ENCODE measurements at regions not wholly inside any gene's neighbourhood (a gene's known extent, or its start where the extent isn't known, plus 50 kb on each side); places are given as distances from the start of the nearest gene placed in this dataset.

DNA sequence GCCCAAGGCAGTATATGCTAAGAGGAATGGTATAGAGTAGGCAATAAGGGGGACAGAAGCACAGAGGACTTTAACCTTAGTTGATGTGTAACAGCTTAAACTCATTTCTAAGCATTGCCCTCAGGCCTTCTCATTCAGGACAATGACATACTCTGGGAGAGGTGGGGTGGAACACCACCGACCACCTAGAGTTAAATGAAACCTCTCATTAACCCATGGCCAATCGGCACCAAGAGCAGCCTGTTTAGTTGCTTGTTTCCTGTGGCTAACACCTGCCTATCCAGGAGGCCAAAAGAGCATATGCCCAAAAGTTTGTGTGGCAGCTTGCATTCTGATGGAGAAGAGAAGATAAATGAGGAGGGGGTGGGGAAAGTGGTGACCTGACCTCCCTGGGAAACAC, 50.0 kb downstream of the PABIR2 start:
- Histone ChIP-seq H3K4me1 (ENCODE audit: control insufficient read depth in 2 of 2, insufficient read depth in 2 of 2, low read length in 2 of 2) (no peaks in the 10 kb centered on the region), H3K9me3 (ENCODE audit: control insufficient read depth in 2 of 2, insufficient read depth in 1 of 2, low read length in 1 of 2) (no peaks in the 10 kb centered on the region), H3K27me3 (ENCODE audit: control insufficient read depth in 2 of 2, insufficient read depth in 1 of 2, low read length in 1 of 2) (no peaks in the 10 kb centered on the region), H3K4me3 (ENCODE audit: low read length in 2 of 2) (no peak overlapping the region), H3K36me3 (ENCODE audit: control insufficient read depth in 2 of 2, insufficient read depth in 2 of 2, low read length in 1 of 2) (no peaks in the 10 kb centered on the region), H3K27ac (ENCODE audit: low read depth in 1 of 2, low read length in 1 of 2) (no peak overlapping the region)
- DNase-seq (ENCODE audit: low read depth in 6 of 9, low spot score in 9 of 9): no peak
- WGBS: 95% methylated on average over 2 of the region's 2 CpGs

DNA sequence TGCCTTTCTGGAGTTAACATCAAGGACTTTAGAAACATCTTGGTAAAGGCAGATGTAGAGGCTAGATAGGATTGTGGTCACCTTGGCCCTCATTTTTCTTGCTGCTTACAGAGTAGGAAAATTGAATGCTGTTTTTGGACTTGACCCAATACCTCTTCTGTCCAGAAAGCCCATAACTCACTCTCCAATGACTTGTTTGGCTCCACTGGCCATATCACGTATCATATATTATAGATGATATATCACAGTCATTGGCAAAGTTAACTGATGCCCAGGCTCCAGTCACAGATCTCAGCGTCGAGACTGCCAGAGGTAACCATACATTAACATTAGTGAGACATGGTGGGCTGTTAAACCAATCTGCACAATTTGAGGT, 50.6 kb downstream of the PABIR2 start:
- Histone ChIP-seq H3K4me3 (ENCODE audit: low read length in 2 of 2) (no peak overlapping the region), H3K36me3 (ENCODE audit: control insufficient read depth in 2 of 2, insufficient read depth in 2 of 2, low read length in 1 of 2) (no peaks in the 10 kb centered on the region), H3K27ac (ENCODE audit: low read depth in 1 of 2, low read length in 1 of 2) (no peak overlapping the region), H3K27me3 (ENCODE audit: control insufficient read depth in 2 of 2, insufficient read depth in 1 of 2, low read length in 1 of 2) (no peaks in the 10 kb centered on the region), H3K9me3 (ENCODE audit: control insufficient read depth in 2 of 2, insufficient read depth in 1 of 2, low read length in 1 of 2) (no peaks in the 10 kb centered on the region), H3K4me1 (ENCODE audit: control insufficient read depth in 2 of 2, insufficient read depth in 2 of 2, low read length in 2 of 2) (no peaks in the 10 kb centered on the region)
- WGBS: 97% methylated on average over 3 of the region's 3 CpGs
- no peak for DNase-seq (ENCODE audit: low read depth in 6 of 9, low spot score in 9 of 9)

DNA sequence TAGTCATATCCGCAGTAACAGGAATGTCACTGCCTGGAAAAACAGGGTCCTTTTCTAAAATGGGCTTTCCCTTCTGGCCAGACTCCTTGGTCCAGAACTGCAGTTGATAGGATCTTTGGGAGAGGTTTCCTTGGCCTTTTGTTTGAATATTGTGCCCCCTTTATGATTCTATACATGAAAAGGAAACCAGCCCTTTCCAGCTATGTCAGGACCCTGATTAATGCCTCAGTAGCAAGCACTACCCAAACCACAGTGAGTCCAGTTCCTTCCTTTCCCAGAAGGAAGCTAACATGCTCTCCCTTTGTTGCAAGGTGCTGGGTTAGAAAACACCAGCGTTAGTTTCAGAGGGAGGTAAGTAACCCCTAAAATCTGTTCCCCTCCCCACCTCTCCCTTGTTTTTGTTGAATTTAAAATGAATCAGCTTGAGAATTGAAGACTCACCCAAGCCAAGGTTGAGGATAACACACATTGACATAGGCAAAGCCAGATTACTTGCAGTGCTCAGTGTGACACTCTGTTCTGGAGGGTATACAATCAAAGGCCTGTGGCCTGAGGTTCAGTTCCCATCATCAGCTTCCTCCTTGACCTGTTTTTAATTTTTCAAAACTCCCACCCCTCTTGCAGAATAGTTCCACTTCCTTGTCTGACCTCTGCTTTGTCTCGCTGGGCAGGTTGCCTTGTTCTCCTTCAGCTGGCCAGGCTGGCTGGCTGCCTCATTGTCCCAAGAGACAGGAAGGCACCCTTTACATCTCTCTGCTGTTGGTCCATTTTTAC, 51.2 kb downstream of the PABIR2 start:
- no peak overlapping the region for H3K4me3 ChIP-seq (ENCODE audit: low read length in 2 of 2)
- no peaks in the 10 kb centered on the region for H3K4me1 ChIP-seq (ENCODE audit: control insufficient read depth in 2 of 2, insufficient read depth in 2 of 2, low read length in 2 of 2)
- 79% methylated on average over 3 of the region's 3 CpGs for WGBS
- no peaks in the 10 kb centered on the region for H3K36me3 ChIP-seq (ENCODE audit: control insufficient read depth in 2 of 2, insufficient read depth in 2 of 2, low read length in 1 of 2)
- no peaks in the 10 kb centered on the region for H3K9me3 ChIP-seq (ENCODE audit: control insufficient read depth in 2 of 2, insufficient read depth in 1 of 2, low read length in 1 of 2)
- H3K27me3 ChIP-seq (ENCODE audit: control insufficient read depth in 2 of 2, insufficient read depth in 1 of 2, low read length in 1 of 2): no peaks in the 10 kb centered on the region
- no peak overlapping the region for H3K27ac ChIP-seq (ENCODE audit: low read depth in 1 of 2, low read length in 1 of 2)
- DNase-seq (ENCODE audit: low read depth in 6 of 9, low spot score in 9 of 9): no peak

DNA sequence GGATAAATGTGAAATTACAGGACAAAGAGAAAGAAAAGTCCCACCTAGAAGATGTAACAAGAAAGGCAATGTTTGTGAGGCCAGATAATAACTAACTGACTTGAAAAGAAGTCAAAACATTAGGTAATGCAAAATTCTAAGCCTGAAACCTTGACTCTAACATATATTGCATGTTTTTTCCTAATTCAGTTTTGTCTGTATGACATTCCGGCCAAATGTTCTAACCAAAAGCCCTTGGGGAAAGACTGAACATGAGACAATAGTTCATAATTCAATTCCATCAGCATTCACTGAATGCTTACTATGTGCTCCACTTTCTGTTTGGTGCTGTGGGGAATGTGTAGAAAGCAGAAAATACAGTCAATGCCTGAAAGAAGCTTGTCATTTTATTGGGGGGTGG, 53.9 kb downstream of the PABIR2 start:
- WGBS: 100% methylated on average over 1 of the region's 1 CpG
- Histone ChIP-seq H3K9me3 (ENCODE audit: control insufficient read depth in 2 of 2, insufficient read depth in 1 of 2, low read length in 1 of 2) (no peaks in the 10 kb centered on the region), H3K27me3 (ENCODE audit: control insufficient read depth in 2 of 2, insufficient read depth in 1 of 2, low read length in 1 of 2) (no peaks in the 10 kb centered on the region), H3K27ac (ENCODE audit: low read depth in 1 of 2, low read length in 1 of 2) (no peak overlapping the region), H3K4me1 (ENCODE audit: control insufficient read depth in 2 of 2, insufficient read depth in 2 of 2, low read length in 2 of 2) (no peaks in the 10 kb centered on the region), H3K4me3 (ENCODE audit: low read length in 2 of 2) (no peak overlapping the region), H3K36me3 (ENCODE audit: control insufficient read depth in 2 of 2, insufficient read depth in 2 of 2, low read length in 1 of 2) (no peaks in the 10 kb centered on the region)
- DNase-seq (ENCODE audit: low read depth in 6 of 9, low spot score in 9 of 9): no peak

DNA sequence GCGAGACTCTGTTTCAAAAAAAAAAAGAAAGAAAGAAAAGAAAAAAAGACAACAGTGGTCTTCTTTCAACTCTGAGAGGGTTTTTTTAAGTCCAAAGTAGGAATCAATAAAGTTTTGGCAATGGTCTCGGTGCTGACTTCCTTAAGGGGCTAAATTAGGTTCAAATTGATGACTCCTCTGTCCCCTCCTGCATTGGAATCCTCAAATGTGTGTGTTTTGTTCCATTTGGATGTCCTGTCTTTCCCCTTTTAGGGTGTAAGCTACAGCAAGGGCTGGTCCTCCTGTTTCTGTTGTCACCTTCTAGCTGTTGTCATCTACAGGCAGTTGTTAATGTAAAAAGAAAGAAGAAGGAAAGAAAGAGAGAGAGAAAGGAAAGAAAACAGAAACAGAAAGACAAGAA, 54.4 kb downstream of the PABIR2 start:
- H3K27ac ChIP-seq (ENCODE audit: low read depth in 1 of 2, low read length in 1 of 2): no peak overlapping the region
- DNase-seq (ENCODE audit: low read depth in 6 of 9, low spot score in 9 of 9): no peak
- no peak overlapping the region for H3K4me3 ChIP-seq (ENCODE audit: low read length in 2 of 2)
- 100% methylated on average over 2 of the region's 2 CpGs for WGBS
- no peaks in the 10 kb centered on the region for H3K36me3 ChIP-seq (ENCODE audit: control insufficient read depth in 2 of 2, insufficient read depth in 2 of 2, low read length in 1 of 2)
- no peaks in the 10 kb centered on the region for H3K4me1 ChIP-seq (ENCODE audit: control insufficient read depth in 2 of 2, insufficient read depth in 2 of 2, low read length in 2 of 2)
- no peaks in the 10 kb centered on the region for H3K27me3 ChIP-seq (ENCODE audit: control insufficient read depth in 2 of 2, insufficient read depth in 1 of 2, low read length in 1 of 2)
- no peaks in the 10 kb centered on the region for H3K9me3 ChIP-seq (ENCODE audit: control insufficient read depth in 2 of 2, insufficient read depth in 1 of 2, low read length in 1 of 2)

DNA sequence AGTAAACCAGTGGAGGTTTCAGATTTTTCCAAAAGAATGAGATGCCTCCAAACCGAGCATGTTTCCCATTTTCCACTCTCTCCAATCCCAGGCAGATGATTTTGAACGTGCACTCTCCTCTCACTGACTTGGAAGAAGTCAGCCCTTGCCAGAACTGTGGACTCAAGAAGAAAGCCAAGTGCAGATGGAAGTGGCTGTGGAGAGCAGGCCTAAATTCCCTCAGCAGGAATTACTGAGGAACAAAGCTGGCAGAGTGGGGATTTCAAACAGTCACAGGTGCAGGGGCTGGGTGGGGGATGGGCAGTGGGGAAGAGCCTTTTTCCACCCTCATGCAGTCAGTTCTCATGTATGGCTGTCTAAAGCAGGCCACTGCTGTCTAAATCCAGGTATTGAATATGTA, 55.3 kb downstream of the PABIR2 start:
- H3K36me3 ChIP-seq (ENCODE audit: control insufficient read depth in 2 of 2, insufficient read depth in 2 of 2, low read length in 1 of 2): no peaks in the 10 kb centered on the region
- no peaks in the 10 kb centered on the region for H3K27me3 ChIP-seq (ENCODE audit: control insufficient read depth in 2 of 2, insufficient read depth in 1 of 2, low read length in 1 of 2)
- WGBS: 92% methylated on average over 2 of the region's 2 CpGs
- H3K4me3 ChIP-seq (ENCODE audit: low read length in 2 of 2): no peak overlapping the region
- DNase-seq (ENCODE audit: low read depth in 6 of 9, low spot score in 9 of 9): no peak
- H3K9me3 ChIP-seq (ENCODE audit: control insufficient read depth in 2 of 2, insufficient read depth in 1 of 2, low read length in 1 of 2): no peaks in the 10 kb centered on the region
- no peaks in the 10 kb centered on the region for H3K4me1 ChIP-seq (ENCODE audit: control insufficient read depth in 2 of 2, insufficient read depth in 2 of 2, low read length in 2 of 2)
- H3K27ac ChIP-seq (ENCODE audit: low read depth in 1 of 2, low read length in 1 of 2): no peak overlapping the region

DNA sequence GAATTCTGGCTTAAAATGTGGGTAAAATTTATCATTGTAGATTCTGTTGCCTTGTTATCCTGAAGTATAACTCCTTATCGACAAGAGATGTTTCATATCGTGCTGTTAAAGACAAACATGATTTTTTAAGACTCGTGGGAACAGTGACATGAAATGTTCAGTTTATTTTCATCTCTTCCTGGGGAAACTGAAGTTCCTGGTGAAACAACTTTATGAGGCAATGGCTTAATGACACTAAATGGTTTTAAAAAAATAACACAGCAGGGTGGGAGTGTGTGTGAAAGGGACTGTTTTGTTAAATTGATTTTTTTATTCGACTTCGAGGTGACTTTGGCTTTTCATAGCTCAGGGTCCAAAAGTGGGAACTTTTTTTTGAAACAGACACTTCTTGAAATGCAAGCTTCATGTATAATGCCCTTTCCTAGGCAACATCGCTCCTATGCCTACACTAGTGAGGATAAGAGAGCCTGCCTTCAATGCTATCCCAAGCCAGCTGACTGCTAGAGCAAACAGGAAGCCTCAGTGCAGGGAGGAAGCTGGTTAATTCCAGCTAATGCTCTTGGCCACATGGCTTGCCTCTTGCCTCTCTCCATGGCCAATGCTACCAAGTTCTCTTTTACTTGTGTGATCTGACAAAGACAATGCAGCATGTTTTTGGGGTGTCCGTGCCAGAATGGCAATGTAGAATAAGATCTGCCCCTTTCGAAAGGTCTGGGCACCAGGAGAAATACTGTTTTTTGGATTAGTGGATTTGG, 57.8 kb downstream of the PABIR2 start:
- no peaks in the 10 kb centered on the region for H3K9me3 ChIP-seq (ENCODE audit: control insufficient read depth in 2 of 2, insufficient read depth in 1 of 2, low read length in 1 of 2)
- H3K4me1 ChIP-seq (ENCODE audit: control insufficient read depth in 2 of 2, insufficient read depth in 2 of 2, low read length in 2 of 2): no peaks in the 10 kb centered on the region
- no peak for DNase-seq (ENCODE audit: low read depth in 6 of 9, low spot score in 9 of 9)
- H3K27me3 ChIP-seq (ENCODE audit: control insufficient read depth in 2 of 2, insufficient read depth in 1 of 2, low read length in 1 of 2): no peaks in the 10 kb centered on the region
- H3K36me3 ChIP-seq (ENCODE audit: control insufficient read depth in 2 of 2, insufficient read depth in 2 of 2, low read length in 1 of 2): no peaks in the 10 kb centered on the region
- no peak overlapping the region for H3K4me3 ChIP-seq (ENCODE audit: low read length in 2 of 2)
- no peak overlapping the region for H3K27ac ChIP-seq (ENCODE audit: low read depth in 1 of 2, low read length in 1 of 2)
- WGBS: 72% methylated on average over 8 of the region's 8 CpGs

DNA sequence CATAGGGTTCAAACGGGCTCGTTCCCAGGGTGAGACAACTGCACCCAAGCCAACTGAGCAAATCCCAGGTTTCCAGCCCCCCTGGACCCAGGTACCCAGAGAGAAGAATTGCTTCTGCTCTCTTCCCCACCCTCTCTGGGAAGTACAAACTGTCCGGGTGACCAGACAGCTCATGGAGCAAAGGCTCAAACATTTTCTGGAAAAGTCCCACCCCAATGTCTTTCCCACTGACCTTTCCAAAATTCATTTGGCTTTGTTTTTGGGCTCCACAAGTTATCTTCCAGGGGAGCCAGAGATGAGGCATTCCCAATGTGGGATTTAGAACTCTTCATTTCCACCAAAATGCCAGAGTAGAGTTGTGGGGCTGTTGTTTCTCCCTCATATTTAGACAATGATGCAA, 58.6 kb downstream of the PABIR2 start:
- Histone ChIP-seq H3K27ac (ENCODE audit: low read depth in 1 of 2, low read length in 1 of 2) (no peak overlapping the region), H3K9me3 (ENCODE audit: control insufficient read depth in 2 of 2, insufficient read depth in 1 of 2, low read length in 1 of 2) (no peaks in the 10 kb centered on the region), H3K4me3 (ENCODE audit: low read length in 2 of 2) (no peak overlapping the region), H3K4me1 (ENCODE audit: control insufficient read depth in 2 of 2, insufficient read depth in 2 of 2, low read length in 2 of 2) (no peaks in the 10 kb centered on the region), H3K36me3 (ENCODE audit: control insufficient read depth in 2 of 2, insufficient read depth in 2 of 2, low read length in 1 of 2) (no peaks in the 10 kb centered on the region), H3K27me3 (ENCODE audit: control insufficient read depth in 2 of 2, insufficient read depth in 1 of 2, low read length in 1 of 2) (no peaks in the 10 kb centered on the region)
- DNase-seq (ENCODE audit: low read depth in 6 of 9, low spot score in 9 of 9): no peak
- 93% methylated on average over 3 of the region's 3 CpGs for WGBS

DNA sequence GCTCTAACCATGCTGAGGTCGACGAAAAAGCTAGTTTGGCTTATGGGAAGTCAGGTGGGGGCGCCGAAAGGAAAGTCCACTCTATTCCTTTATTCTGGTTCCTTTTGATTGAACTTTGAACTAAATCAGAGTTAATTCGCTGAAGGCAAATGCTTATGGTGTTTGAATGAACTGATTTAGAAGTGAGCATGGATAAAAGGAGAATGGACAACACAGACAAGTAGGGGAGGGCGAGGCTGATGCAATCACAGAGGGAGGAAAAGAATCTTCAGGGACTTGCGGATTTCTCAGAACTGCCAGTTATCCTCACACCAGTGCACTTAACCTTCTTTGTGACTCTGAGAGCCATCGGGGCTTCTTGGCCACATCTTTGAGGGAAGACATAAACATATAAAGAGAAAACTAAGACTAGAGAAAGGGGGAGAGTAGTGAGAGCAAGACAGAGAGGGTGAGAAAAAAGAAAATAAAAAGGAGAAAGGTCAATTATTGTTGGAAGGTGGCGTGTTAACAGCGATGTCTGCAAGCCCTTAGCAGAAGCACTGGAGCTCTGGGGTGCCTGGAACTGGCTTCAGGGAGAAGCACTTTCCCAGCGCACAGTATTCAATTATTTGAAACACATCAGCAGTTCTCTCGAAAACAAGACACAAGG, 59.2 kb downstream of the PABIR2 start:
- 97% methylated on average over 12 of the region's 12 CpGs for WGBS
- H3K27me3 ChIP-seq (ENCODE audit: control insufficient read depth in 2 of 2, insufficient read depth in 1 of 2, low read length in 1 of 2): no peaks in the 10 kb centered on the region
- DNase-seq (ENCODE audit: low read depth in 6 of 9, low spot score in 9 of 9): no peak
- H3K9me3 ChIP-seq (ENCODE audit: control insufficient read depth in 2 of 2, insufficient read depth in 1 of 2, low read length in 1 of 2): no peaks in the 10 kb centered on the region
- no peak overlapping the region for H3K27ac ChIP-seq (ENCODE audit: low read depth in 1 of 2, low read length in 1 of 2)
- no peak overlapping the region for H3K4me3 ChIP-seq (ENCODE audit: low read length in 2 of 2)
- no peaks in the 10 kb centered on the region for H3K4me1 ChIP-seq (ENCODE audit: control insufficient read depth in 2 of 2, insufficient read depth in 2 of 2, low read length in 2 of 2)
- H3K36me3 ChIP-seq (ENCODE audit: control insufficient read depth in 2 of 2, insufficient read depth in 2 of 2, low read length in 1 of 2): no peaks in the 10 kb centered on the region

Measured in thymus (tissue), 11 donors.